ENCODE measurements at regions not wholly inside any gene's neighbourhood (a gene's known extent, or its start where the extent isn't known, plus 50 kb on each side); places are given as distances from the start of the nearest gene placed in this dataset.
"Not testable (repeated sequence)": the region's sequence is repeated elsewhere in the genome, so short reads cannot be mapped to it uniquely, and the experiment has no call there.

- intact Hi-C loops (cut with DNase I), result no loop called here
- DNase-seq, result no peak
Observed at GRCh38 chr12:105476616-105477015, 146.1 kb downstream of the C12orf75 start.

- intact Hi-C loops (cut with DNase I), result no loop called here
- DNase-seq, result no peak
Observed at GRCh38 chr12:105477873-105478272, 147.4 kb downstream of the C12orf75 start.

GRCh38 chr12:105478788-105479187 is 148.3 kb downstream of the C12orf75 start:
- intact Hi-C loops (cut with DNase I); DNase-seq: not testable (repeated sequence)

GRCh38 chr12:105479710-105480109 is 149.2 kb downstream of the C12orf75 start:
- no peak for DNase-seq
- intact Hi-C loops (cut with DNase I), result no loop called here

GRCh38 chr12:105480162-105480561 is 149.7 kb downstream of the C12orf75 start:
- intact Hi-C loops (cut with DNase I), result no loop called here
- no peak for DNase-seq

GRCh38 chr12:105481392-105482300 is 151.2 kb downstream of the C12orf75 start:
- intact Hi-C loops (cut with DNase I), result no loop called here
- no peak for DNase-seq

GRCh38 chr12:105482951-105483350 is 152.5 kb downstream of the C12orf75 start:
- intact Hi-C loops (cut with DNase I), result no loop called here
- DNase-seq, result no peak

- intact Hi-C loops (cut with DNase I), result no loop called here
Observed at GRCh38 chr12:105483691-105484090, 153.2 kb downstream of the C12orf75 start.

GRCh38 chr12:105485321-105485910 is 154.9 kb downstream of the C12orf75 start:
- no peak for DNase-seq
- intact Hi-C loops (cut with DNase I), result no loop called here

More at GRCh38 chr12:105483691-105484090, 153.2 kb downstream of the C12orf75 start:
- no peak for DNase-seq

GRCh38 chr12:105485921-105486320 is 155.4 kb downstream of the C12orf75 start:
- no peak for DNase-seq
- intact Hi-C loops (cut with DNase I), result no loop called here

GRCh38 chr12:105487963-105488362 is 157.5 kb downstream of the C12orf75 start:
- intact Hi-C loops (cut with DNase I), result no loop called here

GRCh38 chr12:105492591-105493545 is 162.4 kb downstream of the C12orf75 start:
- intact Hi-C loops (cut with DNase I), result no loop called here
- DNase-seq, result no peak

More at GRCh38 chr12:105487963-105488362, 157.5 kb downstream of the C12orf75 start:
- DNase-seq, result no peak

- intact Hi-C loops (cut with DNase I), result no loop called here
- no peak for DNase-seq
Observed at GRCh38 chr12:105499205-105499604, 168.7 kb downstream of the C12orf75 start.

- intact Hi-C loops (cut with DNase I); DNase-seq: not testable (repeated sequence)
Observed at GRCh38 chr12:105500676-105501075, 170.2 kb downstream of the C12orf75 start.

GRCh38 chr12:105502426-105502930 is 172.0 kb downstream of the C12orf75 start:
- no peak for DNase-seq
- intact Hi-C loops (cut with DNase I), result no loop called here

- intact Hi-C loops (cut with DNase I), result no loop called here
- DNase-seq, result no peak
Observed at GRCh38 chr12:105503619-105504018, 173.1 kb downstream of the C12orf75 start.

- intact Hi-C loops (cut with DNase I), result no loop called here
- DNase-seq, result no peak
Observed at GRCh38 chr12:105504286-105504685, 173.8 kb downstream of the C12orf75 start.

GRCh38 chr12:105506678-105507310 is 176.3 kb downstream of the C12orf75 start:
- DNase-seq, result no peak

More at GRCh38 chr12:105506678-105507310, 176.3 kb downstream of the C12orf75 start:
- intact Hi-C loops (cut with DNase I), result no loop called here
